Keratinocyte (primary cell): ENCODE measurements at regions not wholly inside any gene's neighbourhood (a gene's known extent, or its start where the extent isn't known, plus 50 kb on each side); places are given as distances from the start of the nearest gene placed in this dataset.
"Not testable (repeated sequence)": the region's sequence is repeated elsewhere in the genome, so short reads cannot be mapped to it uniquely, and the experiment has no call there.

Experiments
- DNase-seq: peaks from one replicate; pipeline ENCODE4 v3.0.0-alpha.2; 2011; ENCODE audit warnings: low read depth, missing footprints, low spot score
- FAIRE-seq: peaks from 2 replicates; lab custom pipeline; 2011; peaks lifted over from hg19 to GRCh38; lab: Jason Lieb, UNC
- H2AFZ ChIP-seq: 2 replicates; pipeline ENCODE4 v1.6.0; 2012; ENCODE audit warnings: low read length, control low read depth, inconsistent platforms; ENCODE audit not compliant: control insufficient read depth
- H3K27ac ChIP-seq: 2 replicates; pipeline ENCODE4 v1.5.1; 2011; ENCODE audit warnings: low read length; ENCODE audit not compliant: control insufficient read depth, insufficient read depth
- H3K27me3 ChIP-seq: 3 replicates; pipeline ENCODE4 v1.6.0; 2011; ENCODE audit warnings: low read length; ENCODE audit not compliant: control insufficient read depth, insufficient read depth; ENCODE audit errors: extremely low read depth
- H3K36me3 ChIP-seq, 2 experiments: 2 replicates in 1 of 2; 3 replicates in 1 of 2; pipeline ENCODE4 v1.5.1; 2011; ENCODE audit warnings: low read length in 2 of 2, mild to moderate bottlenecking in 1 of 2; ENCODE audit not compliant: control insufficient read depth in 2 of 2, insufficient read depth in 2 of 2; ENCODE audit errors: extremely low read depth in 1 of 2
- H3K4me1 ChIP-seq: 3 replicates; pipeline ENCODE4 v1.5.1; 2011; ENCODE audit warnings: low read length; ENCODE audit not compliant: control insufficient read depth, insufficient read depth; ENCODE audit errors: extremely low read depth
- H3K4me2 ChIP-seq: 3 replicates; pipeline ENCODE4 v1.6.0; 2011; ENCODE audit warnings: low read depth, low read length; ENCODE audit not compliant: control insufficient read depth, insufficient read depth; ENCODE audit errors: extremely low read depth
- H3K4me3 ChIP-seq, 3 experiments: fragments of 200-600 bp in 1 of 3; sonication (generic) in 1 of 3; 2 replicates in 2 of 3; 3 replicates in 1 of 3; pipeline ENCODE4 v1.5.1; 2011 to 2016; ENCODE audit warnings: low read length in 3 of 3, mild to moderate bottlenecking in 3 of 3, control low read depth in 2 of 3, inconsistent platforms in 1 of 3, low read depth in 1 of 3, mixed read lengths in 1 of 3, mixed run types in 1 of 3, moderate library complexity in 1 of 3; ENCODE audit not compliant: control insufficient read depth in 2 of 3, insufficient read depth in 2 of 3; ENCODE audit errors: extremely low read depth in 1 of 3
- H3K79me2 ChIP-seq: 2 replicates; pipeline ENCODE4 v1.6.0; 2012; ENCODE audit warnings: low read length; ENCODE audit not compliant: control insufficient read depth, insufficient read depth
- H3K9ac ChIP-seq: 3 replicates; pipeline ENCODE4 v1.6.0; 2011; ENCODE audit warnings: low read length; ENCODE audit not compliant: control insufficient read depth, insufficient read depth; ENCODE audit errors: extremely low read depth
- H3K9me1 ChIP-seq: 3 replicates; pipeline ENCODE4 v1.6.0; 2011; ENCODE audit warnings: low read length; ENCODE audit not compliant: control insufficient read depth, insufficient read depth; ENCODE audit errors: extremely low read depth
- H3K9me3 ChIP-seq: 2 replicates; pipeline ENCODE4 v1.5.1; 2012; ENCODE audit warnings: low read depth, low read length; ENCODE audit not compliant: control insufficient read depth
- H4K20me1 ChIP-seq: 3 replicates; pipeline ENCODE4 v1.6.0; 2011; ENCODE audit warnings: low read length; ENCODE audit not compliant: control insufficient read depth, insufficient read depth; ENCODE audit errors: extremely low read depth
- EZH2 ChIP-seq: IDR thresholded peaks from one replicate; pipeline ENCODE4 v1.6.1; 2012; ENCODE audit warnings: inconsistent platforms, mild to moderate bottlenecking, low read length, moderate library complexity
- dilution Hi-C: fragments of 300-500 bp; cut with MboI; formaldehyde crosslinking; loops from one replicate; pipeline ENCODE4 v1.7.0; 2020; ENCODE audit warnings: low sequenced_read_pairs; ENCODE audit not compliant: extremely low pct_ligation_motif_present
- TF ChIP-seq, protein P1 (sequence below), 3 experiments: IDR thresholded peaks in 1 of 3; conservative IDR thresholded peaks in 1 of 3; optimal IDR thresholded peaks in 1 of 3; 2 replicates in 2 of 3; 3 replicates in 1 of 3; pipeline versions ENCODE3 to v1.5.1; 2011; ENCODE audit warnings: low read length in 3 of 3, mild to moderate bottlenecking in 3 of 3, moderate library complexity in 2 of 3, control low read depth in 1 of 3, inconsistent platforms in 1 of 3; ENCODE audit not compliant: insufficient read depth in 2 of 3; ENCODE audit errors: extremely low read depth in 1 of 3

DNA sequence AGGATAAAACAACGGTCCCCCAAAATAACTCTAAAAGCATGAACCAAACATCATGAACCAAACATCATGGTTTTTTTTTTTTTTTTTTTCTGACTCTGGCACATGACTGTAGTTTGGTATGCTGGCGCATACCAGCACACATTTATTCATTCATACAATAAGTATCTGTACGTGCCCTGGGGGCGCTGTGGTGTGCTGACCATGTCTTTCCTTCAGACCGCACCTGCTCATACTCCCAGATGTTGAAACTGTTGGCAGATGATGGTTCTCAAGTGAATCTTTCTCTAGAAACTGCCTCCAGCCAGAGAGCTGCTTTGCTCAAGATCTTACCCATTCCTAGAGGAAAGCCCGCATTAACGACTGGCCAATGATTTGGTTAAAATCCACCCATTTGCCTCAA, 114.7 kb upstream of the ANKRD30A start:
- Histone ChIP-seq H3K4me2 (no peak overlapping the region), H3K79me2 (no peaks in the 10 kb centered on the region), H3K36me3 (no peaks in the 10 kb centered on the region), H2AFZ (no peak overlapping the region), H3K27me3 (no peaks in the 10 kb centered on the region), H3K27ac (no peak overlapping the region), H3K9me1 (no peaks in the 10 kb centered on the region), H3K4me3 (no peak overlapping the region), H3K9me3 (no peaks in the 10 kb centered on the region), H4K20me1 (no peaks in the 10 kb centered on the region), H3K9ac (no peak overlapping the region), H3K4me1 (no peaks in the 10 kb centered on the region)
- dilution Hi-C loops: no loop called here
- FAIRE-seq (no peak), DNase-seq (no peak)
- no peak for TF ChIP-seq EZH2
- TF ChIP-seq, protein P1, sequence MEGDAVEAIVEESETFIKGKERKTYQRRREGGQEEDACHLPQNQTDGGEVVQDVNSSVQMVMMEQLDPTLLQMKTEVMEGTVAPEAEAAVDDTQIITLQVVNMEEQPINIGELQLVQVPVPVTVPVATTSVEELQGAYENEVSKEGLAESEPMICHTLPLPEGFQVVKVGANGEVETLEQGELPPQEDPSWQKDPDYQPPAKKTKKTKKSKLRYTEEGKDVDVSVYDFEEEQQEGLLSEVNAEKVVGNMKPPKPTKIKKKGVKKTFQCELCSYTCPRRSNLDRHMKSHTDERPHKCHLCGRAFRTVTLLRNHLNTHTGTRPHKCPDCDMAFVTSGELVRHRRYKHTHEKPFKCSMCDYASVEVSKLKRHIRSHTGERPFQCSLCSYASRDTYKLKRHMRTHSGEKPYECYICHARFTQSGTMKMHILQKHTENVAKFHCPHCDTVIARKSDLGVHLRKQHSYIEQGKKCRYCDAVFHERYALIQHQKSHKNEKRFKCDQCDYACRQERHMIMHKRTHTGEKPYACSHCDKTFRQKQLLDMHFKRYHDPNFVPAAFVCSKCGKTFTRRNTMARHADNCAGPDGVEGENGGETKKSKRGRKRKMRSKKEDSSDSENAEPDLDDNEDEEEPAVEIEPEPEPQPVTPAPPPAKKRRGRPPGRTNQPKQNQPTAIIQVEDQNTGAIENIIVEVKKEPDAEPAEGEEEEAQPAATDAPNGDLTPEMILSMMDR (optimal IDR thresholded peaks at IDR 0.05 in 1 of 3, IDR thresholded peaks at IDR 0.05 in 1 of 3, conservative IDR thresholded peaks at IDR 0.05 in 1 of 3; ENCODE audit: extremely low read depth in 1 of 3, insufficient read depth in 2 of 3, low read length in 3 of 3): no peak

DNA sequence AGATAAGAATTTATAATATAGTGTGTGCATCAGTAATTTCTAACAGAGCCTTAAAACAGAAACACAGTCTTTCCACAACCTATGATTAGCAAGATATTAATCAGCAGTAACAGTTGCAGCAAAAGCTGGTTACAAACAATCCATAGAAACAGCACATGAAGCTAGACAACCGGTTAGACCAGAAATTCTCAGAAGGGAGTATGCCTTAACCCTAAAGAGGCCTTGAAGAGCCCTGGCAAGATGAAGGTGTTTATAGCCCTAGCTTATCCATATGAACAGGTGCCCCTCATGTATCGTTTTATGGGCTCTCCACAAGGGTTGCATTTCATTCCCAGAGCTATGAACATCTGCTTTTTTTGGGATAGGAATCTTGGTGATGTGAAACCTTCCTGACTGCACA, 117.1 kb upstream of the ANKRD30A start:
- H2AFZ ChIP-seq, H3K4me2 ChIP-seq, H3K79me2 ChIP-seq, DNase-seq, H3K9ac ChIP-seq, H3K4me3 ChIP-seq, H3K9me3 ChIP-seq, H4K20me1 ChIP-seq, dilution Hi-C loops, H3K27me3 ChIP-seq, H3K36me3 ChIP-seq, FAIRE-seq, H3K9me1 ChIP-seq, H3K27ac ChIP-seq, H3K4me1 ChIP-seq: not testable (repeated sequence)

GRCh38 chr10:37003126-37003525, 122.3 kb upstream of the ANKRD30A start:
- Histone ChIP-seq H3K79me2 (no peaks in the 10 kb centered on the region), H4K20me1 (no peaks in the 10 kb centered on the region), H3K4me3 (no peak overlapping the region), H3K9me3 (no peaks in the 10 kb centered on the region), H3K4me1 (no peaks in the 10 kb centered on the region), H3K9me1 (no peaks in the 10 kb centered on the region), H3K27ac (no peak overlapping the region), H2AFZ (no peak overlapping the region), H3K4me2 (no peak overlapping the region), H3K9ac (no peak overlapping the region), H3K27me3 (no peaks in the 10 kb centered on the region), H3K36me3 (no peaks in the 10 kb centered on the region)
- DNase-seq (no peak), FAIRE-seq (no peak)
- TF ChIP-seq, protein P1 (optimal IDR thresholded peaks at IDR 0.05 in 1 of 3, IDR thresholded peaks at IDR 0.05 in 1 of 3, conservative IDR thresholded peaks at IDR 0.05 in 1 of 3; ENCODE audit: extremely low read depth in 1 of 3, insufficient read depth in 2 of 3, low read length in 3 of 3): no peak
- TF ChIP-seq EZH2: no peak
- dilution Hi-C loops: no loop called here

DNA sequence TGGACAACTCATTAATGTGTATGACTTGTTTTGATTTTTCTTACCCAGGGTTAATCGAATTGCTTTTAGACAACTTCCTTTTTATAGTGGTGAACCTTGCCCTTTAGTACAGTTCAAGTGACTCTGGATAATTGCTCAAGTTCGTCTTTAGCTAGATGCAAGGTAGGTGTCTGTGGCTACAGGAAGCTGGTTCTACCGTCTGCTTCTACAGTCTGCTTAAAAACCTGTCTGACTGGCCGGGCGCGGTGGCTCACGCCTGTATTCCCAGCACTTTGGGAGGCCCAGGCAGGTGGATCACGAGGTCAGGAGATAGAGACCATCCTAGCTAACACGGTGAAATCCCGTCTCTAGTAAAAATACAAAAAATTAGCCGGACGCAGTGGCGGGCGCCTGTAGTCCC, 129.6 kb upstream of the ANKRD30A start:
- dilution Hi-C loops, H4K20me1 ChIP-seq, H3K4me3 ChIP-seq, FAIRE-seq, H3K79me2 ChIP-seq, H3K9ac ChIP-seq, H3K36me3 ChIP-seq, H2AFZ ChIP-seq, H3K9me1 ChIP-seq, H3K4me1 ChIP-seq, DNase-seq, H3K9me3 ChIP-seq, H3K4me2 ChIP-seq, H3K27me3 ChIP-seq, H3K27ac ChIP-seq: not testable (repeated sequence)
